ENCODE measurements at regions not wholly inside any gene's neighbourhood (a gene's known extent, or its start where the extent isn't known, plus 50 kb on each side); places are given as distances from the start of the nearest gene placed in this dataset.

GRCh38 chr4:177214935-177215334 is 94.7 kb upstream of the NEIL3 start:
- TF ChIP-seq CTCF (IDR thresholded peaks at IDR 0.05) (no peak), POLR2A (IDR thresholded peaks at IDR 0.05) (no peak), EP300 (IDR thresholded peaks at IDR 0.05) (no peak)

Data from suprapubic skin (tissue), 3 donors.